ENCODE measurements at regions not wholly inside any gene's neighbourhood (a gene's known extent, or its start where the extent isn't known, plus 50 kb on each side); places are given as distances from the start of the nearest gene placed in this dataset.
"Not testable (repeated sequence)": the region's sequence is repeated elsewhere in the genome, so short reads cannot be mapped to it uniquely, and the experiment has no call there.

DNA sequence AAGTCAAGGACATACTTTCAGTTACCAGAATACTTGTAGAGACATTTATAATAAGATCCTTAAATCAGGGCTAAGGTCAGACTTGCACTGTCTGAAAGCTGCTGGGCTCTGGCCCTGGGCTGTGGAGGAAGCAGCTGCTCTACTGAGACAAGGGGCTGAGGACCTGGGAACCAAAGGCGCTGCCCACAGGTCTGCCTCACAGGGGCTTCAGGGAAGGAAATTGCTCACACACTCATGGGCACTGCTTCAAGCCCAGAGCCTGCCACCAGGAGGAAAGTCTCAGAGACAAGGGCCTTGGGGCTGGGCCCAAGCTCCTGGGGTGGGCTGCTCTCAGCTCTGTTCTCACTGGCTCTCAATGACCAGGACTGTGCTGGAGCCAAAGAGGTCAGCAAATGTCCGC, 614.1 kb downstream of the RPIA start:
- DNase-seq (ENCODE audit: low spot score) = not testable (repeated sequence)

DNA sequence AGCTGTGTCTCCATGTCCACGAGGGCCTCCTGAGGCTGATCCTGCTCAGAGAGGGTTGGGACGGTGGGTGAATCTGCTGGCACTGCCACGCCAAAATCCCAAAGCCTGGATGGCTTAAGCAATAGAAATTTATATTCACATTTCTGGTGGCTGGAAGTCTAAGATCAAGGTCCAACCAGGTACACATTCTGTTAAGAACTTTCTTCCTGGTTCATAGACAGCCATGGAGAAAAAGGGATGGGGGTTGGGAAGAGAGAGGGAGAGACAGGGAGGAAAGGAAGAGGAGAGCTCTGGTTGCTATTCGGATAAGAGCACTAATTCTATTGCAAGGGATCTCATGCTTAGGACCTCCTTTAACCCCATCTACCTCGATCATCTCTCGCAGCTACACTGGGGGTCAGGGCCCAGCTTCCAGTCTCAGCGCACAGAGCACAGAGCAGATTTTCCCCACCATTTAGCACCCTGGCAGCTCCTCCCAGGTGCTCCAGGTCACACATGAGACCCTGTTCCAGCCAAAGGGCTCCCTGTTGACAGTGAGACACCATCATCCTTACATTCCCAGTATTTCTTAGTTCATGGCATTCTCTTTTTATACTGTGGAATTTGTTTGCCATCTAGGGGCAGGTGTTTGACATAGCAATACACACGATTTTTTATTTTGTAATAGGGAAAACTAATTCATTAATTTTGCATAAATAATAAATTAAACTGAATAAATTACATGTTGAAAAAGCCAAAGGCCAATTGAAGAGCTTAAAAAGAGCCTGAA, 615.6 kb downstream of the RPIA start:
- DNase-seq (ENCODE audit: low spot score) = not testable (repeated sequence)

GRCh38 chr2:89318990-89319389, 627.5 kb downstream of the RPIA start:
- DNase-seq (ENCODE audit: low spot score) = not testable (repeated sequence)

GRCh38 chr2:89325894-89326293, 634.4 kb downstream of the RPIA start:
- DNase-seq (ENCODE audit: low spot score) = not testable (repeated sequence)

GRCh38 chr2:89326455-89326854, 635.0 kb downstream of the RPIA start:
- peak; percentile 0 for DNase-seq (ENCODE audit: low spot score)

- not testable (repeated sequence) for DNase-seq (ENCODE audit: low spot score)
Measured at GRCh38 chr2:89328790-89329189, 637.3 kb downstream of the RPIA start.
